ENCODE measurements at regions not wholly inside any gene's neighbourhood (a gene's known extent, or its start where the extent isn't known, plus 50 kb on each side); places are given as distances from the start of the nearest gene placed in this dataset.

DNA sequence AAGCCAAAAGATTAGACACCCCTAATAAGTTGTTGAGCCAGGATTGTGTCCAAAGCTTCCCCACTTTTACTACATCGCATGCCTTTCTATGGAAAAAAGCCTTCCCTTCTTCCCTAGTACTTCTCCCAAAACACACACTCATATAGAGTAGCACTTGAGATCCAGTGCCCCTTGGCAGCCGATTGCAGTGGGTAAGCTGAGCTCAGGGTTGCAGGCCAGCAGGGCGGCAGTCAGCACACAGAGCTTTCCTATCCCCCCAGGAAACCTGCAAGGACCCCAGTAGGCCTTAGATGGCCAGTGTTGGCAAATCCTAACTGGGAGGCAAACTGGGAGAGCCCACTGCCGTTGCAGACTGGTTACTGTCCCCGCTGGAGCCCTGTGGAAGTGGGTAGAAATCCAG lies 75.7 kb upstream of the C15orf39 start:
- 84% methylated on average over 4 of the region's 5 CpGs for WGBS (ENCODE audit: insufficient coverage, low coverage, low lambda C conversion rate, missing lambda C conversion rate)
- Histone ChIP-seq H3K27ac (no peak overlapping the region), H3K27me3 (no peaks in the 10 kb centered on the region), H3K4me3 (no peak overlapping the region), H3K9me3 (no peaks in the 10 kb centered on the region), H3K4me1 (peaks cover 0 to 4% (median 0%) of the 10 kb centered on the region in 4 donors), H3K36me3 (no peaks in the 10 kb centered on the region)
- DNase-seq (no peak), ATAC-seq (no peak)
- TF ChIP-seq, protein P1, sequence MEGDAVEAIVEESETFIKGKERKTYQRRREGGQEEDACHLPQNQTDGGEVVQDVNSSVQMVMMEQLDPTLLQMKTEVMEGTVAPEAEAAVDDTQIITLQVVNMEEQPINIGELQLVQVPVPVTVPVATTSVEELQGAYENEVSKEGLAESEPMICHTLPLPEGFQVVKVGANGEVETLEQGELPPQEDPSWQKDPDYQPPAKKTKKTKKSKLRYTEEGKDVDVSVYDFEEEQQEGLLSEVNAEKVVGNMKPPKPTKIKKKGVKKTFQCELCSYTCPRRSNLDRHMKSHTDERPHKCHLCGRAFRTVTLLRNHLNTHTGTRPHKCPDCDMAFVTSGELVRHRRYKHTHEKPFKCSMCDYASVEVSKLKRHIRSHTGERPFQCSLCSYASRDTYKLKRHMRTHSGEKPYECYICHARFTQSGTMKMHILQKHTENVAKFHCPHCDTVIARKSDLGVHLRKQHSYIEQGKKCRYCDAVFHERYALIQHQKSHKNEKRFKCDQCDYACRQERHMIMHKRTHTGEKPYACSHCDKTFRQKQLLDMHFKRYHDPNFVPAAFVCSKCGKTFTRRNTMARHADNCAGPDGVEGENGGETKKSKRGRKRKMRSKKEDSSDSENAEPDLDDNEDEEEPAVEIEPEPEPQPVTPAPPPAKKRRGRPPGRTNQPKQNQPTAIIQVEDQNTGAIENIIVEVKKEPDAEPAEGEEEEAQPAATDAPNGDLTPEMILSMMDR (IDR thresholded peaks at IDR 0.05): no peak
- TF ChIP-seq POLR2A (IDR thresholded peaks at IDR 0.05): no peak
- intact Hi-C loops (cut with DNase I): no loop called here

DNA sequence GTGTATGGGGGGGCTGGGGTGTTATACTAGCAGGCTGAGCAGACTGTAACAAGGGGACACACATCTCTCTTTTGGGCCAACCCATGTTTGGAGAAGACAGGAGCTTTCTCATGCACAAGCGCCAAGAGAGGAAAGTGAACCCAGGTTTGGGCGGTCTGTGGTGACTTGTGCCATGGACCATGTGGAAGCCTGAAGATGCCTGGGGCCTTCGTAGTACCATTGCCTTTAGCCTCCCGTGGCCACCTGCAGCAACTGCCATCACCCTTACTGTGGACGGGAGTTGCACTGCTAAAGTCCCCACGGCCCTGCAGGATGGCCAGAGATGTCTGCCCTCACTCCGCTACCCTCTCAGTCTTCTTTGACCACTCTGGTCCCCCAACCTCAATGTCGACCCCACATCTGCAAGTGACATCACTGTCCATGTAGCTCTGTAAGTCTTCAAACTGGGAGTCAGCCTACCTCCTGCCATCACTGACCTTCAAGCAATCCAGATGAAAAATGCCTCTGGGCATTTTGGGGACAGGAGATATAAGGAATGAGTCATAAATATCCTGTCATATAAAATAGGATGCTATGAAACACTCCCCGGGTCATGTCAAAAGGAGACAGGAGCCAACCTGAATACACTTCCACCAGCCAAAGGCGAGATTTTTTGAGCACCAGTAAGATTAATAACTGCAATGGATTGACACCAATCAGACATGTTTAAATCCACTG lies 74.7 kb upstream of the C15orf39 start:
- no peak overlapping the region for H3K4me3 ChIP-seq
- ATAC-seq (no peak), DNase-seq (no peak)
- TF ChIP-seq, protein P1 (IDR thresholded peaks at IDR 0.05): no peak
- no peak for TF ChIP-seq POLR2A (IDR thresholded peaks at IDR 0.05)
- H3K27me3 ChIP-seq: no peaks in the 10 kb centered on the region
- WGBS (ENCODE audit: insufficient coverage, low coverage, low lambda C conversion rate, missing lambda C conversion rate): 80% methylated on average over 5 of the region's 10 CpGs
- peaks cover 0 to 4% (median 0%) of the 10 kb centered on the region in 4 donors for H3K4me1 ChIP-seq
- no peaks in the 10 kb centered on the region for H3K36me3 ChIP-seq
- H3K9me3 ChIP-seq: no peaks in the 10 kb centered on the region
- H3K27ac ChIP-seq: no peak overlapping the region
- intact Hi-C loops (cut with DNase I): no loop called here

DNA sequence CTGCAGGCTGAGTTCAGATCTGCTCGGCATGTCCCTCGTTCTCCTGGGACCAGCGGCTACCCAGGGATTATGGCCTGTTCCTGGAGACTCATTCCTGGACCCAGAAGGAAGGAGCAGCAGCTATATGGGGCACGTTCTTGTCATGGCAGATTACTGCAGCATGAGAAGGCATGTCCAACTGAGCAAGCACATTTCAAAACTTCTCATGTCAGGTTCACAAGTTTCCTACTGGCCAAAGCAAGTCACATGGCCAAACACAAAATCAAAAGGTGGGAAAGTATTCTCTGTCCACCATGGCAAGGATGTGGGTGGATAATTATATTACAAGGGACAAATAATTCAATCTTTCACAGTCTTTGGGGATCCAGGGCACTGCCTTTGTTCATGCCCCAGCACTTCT lies 71.9 kb upstream of the C15orf39 start:
- DNase-seq (no peak), ATAC-seq (no peak)
- H3K27ac ChIP-seq: no peak overlapping the region
- no peaks in the 10 kb centered on the region for H3K36me3 ChIP-seq
- no peak overlapping the region for H3K4me3 ChIP-seq
- no peak for TF ChIP-seq POLR2A (IDR thresholded peaks at IDR 0.05)
- TF ChIP-seq, protein P1 (IDR thresholded peaks at IDR 0.05): no peak
- 71% methylated on average over 3 of the region's 4 CpGs for WGBS (ENCODE audit: insufficient coverage, low coverage, low lambda C conversion rate, missing lambda C conversion rate)
- H3K4me1 ChIP-seq: peaks cover 0 to under 1% (median 0%) of the 10 kb centered on the region in 4 donors
- H3K9me3 ChIP-seq: no peaks in the 10 kb centered on the region
- intact Hi-C loops (cut with DNase I): loop anchor here in 1 of 2 donors (10.0 kb wide), 1 partner anchor 55 kb away; no protein-coding TSS in a partner anchor
- H3K27me3 ChIP-seq: no peaks in the 10 kb centered on the region

DNA sequence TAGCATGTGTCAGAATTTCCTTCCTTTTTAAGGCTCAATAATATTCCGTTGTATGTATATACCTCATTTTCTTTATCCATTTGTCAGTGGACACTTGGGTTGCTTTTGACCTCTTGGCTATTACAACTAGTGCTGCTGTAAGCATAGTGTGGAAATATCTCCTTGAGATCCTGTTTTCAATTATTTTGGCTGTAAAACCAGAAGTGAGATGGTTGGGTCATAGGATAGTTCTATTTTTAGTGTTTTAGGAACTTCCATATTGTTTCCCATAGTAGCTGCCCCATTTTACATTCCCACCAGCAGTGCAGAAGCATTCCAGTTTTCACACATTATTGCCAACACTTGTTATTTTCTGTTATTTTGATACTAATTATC lies 70.4 kb upstream of the C15orf39 start:
- Histone ChIP-seq H3K4me3 (no peak overlapping the region), H3K36me3 (no peaks in the 10 kb centered on the region), H3K4me1 (no peaks in the 10 kb centered on the region), H3K27me3 (no peaks in the 10 kb centered on the region), H3K9me3 (no peaks in the 10 kb centered on the region), H3K27ac (no peak overlapping the region)
- ATAC-seq (peak; percentile 40 to 69 (median 58)), DNase-seq (no peak)
- no peak for TF ChIP-seq POLR2A (IDR thresholded peaks at IDR 0.05)
- TF ChIP-seq, protein P1 (IDR thresholded peaks at IDR 0.05): no peak
- 70% methylated on average over 1 of the region's 1 CpG for WGBS (ENCODE audit: insufficient coverage, low coverage, low lambda C conversion rate, missing lambda C conversion rate)
- intact Hi-C loops (cut with DNase I): loop anchor here in 1 of 2 donors (10.0 kb wide), 1 partner anchor 54 kb away; no protein-coding TSS in a partner anchor
